NAMALWA (cell line): ENCODE measurements at regions not wholly inside any gene's neighbourhood (a gene's known extent, or its start where the extent isn't known, plus 50 kb on each side); places are given as distances from the start of the nearest gene placed in this dataset.

Experiments used
- DNase-seq: peaks from one replicate; pipeline ENCODE4 v3.0.0-alpha.2; 2015; ENCODE audit warnings: low spot score

DNA sequence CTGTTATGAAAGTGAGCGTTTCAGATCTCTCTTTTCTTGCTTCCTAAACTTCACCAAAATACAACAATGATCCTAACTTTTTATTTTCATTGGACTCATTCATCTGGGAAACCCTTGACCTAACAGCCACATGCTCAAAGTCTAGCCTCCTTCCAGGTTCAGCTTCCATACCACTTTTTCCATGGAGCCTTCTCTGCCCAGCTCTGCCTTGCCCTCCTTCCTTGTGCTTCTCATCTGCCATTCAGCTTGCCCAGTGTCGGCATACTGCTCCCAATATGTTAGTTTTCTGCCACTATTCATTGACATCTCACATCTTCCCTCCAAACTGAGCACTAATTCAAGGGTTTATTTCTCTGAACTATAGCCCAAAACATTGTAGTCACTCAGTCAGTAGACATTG is 214.7 kb downstream of the RAD51AP2 start:
- no peak for DNase-seq

GRCh38 chr2:17303054-17303453 is 215.2 kb downstream of the RAD51AP2 start:
- no peak for DNase-seq

DNA sequence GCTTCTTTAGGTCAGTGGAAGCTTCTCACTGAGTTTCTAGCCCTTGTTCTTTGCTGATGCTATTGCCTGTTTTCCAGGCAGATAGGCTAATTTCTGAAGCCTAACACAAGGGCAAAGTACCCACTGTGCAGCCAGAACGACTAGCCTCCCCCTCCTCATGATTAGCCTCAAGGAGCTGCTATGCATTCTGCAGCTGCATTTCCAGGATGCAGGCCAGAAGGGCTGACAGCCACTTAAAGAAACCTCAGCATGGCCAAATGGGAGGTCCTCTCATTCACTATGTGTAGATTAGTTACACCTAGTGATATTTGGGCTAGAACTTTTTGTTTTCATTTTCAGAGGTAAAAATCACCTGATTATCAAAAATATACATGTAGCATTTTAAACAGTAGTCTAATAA is 216.0 kb downstream of the RAD51AP2 start:
- DNase-seq = no peak

- no peak for DNase-seq
Observed at GRCh38 chr2:17301437-17301836, 216.8 kb downstream of the RAD51AP2 start.

GRCh38 chr2:17299891-17300540 is 218.2 kb downstream of the RAD51AP2 start:
- DNase-seq = no peak

DNA sequence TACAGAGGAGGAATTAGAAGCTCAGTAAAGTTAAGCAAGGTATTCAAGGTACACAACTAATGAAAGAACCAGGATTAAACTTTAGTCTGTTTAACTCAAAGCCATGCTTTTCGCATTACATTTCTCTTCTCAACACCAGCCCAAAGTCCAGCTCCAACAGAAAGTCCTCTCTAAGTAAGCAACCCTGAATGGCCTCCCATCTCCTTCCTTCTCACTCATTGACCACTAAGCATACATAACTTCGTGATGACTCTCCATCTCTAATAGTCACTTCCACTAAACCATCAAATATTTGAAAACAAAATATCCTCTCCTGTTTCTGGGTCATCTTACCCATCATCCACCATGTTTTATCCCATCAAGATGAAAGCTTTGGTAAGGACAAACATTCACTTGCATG is 219.8 kb downstream of the RAD51AP2 start:
- DNase-seq = no peak

GRCh38 chr2:17296686-17297085 is 221.6 kb downstream of the RAD51AP2 start:
- no peak for DNase-seq

GRCh38 chr2:17289669-17290068 is 228.6 kb downstream of the RAD51AP2 start:
- no peak for DNase-seq

GRCh38 chr2:17287183-17287582 is 231.1 kb downstream of the RAD51AP2 start:
- DNase-seq = no peak

- DNase-seq = no peak
Observed at GRCh38 chr2:17282826-17283225, 235.4 kb downstream of the RAD51AP2 start.

- DNase-seq = no peak
Observed at GRCh38 chr2:17282245-17282644, 236.0 kb downstream of the RAD51AP2 start.

DNA sequence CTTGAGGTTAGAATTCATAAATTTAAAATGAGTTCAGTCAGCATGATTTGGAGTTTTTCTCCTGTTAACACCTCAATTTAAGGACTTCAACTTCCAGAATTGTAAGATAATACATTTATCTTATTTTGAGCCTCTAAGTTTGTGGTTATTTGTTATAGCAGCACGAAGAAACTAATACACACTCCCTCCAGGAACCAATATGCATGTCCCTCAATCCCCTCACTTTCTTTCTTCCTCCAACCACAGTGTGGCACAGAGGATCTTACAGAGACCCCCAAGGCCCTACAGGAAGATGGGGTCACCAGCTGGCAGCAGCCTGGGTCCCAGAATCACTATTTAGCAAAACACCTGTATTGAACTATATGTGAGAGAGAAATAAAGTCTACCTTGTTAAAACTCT is 242.0 kb downstream of the RAD51AP2 start:
- no peak for DNase-seq

GRCh38 chr2:17272652-17273525 is 245.4 kb downstream of the RAD51AP2 start:
- no peak for DNase-seq

DNA sequence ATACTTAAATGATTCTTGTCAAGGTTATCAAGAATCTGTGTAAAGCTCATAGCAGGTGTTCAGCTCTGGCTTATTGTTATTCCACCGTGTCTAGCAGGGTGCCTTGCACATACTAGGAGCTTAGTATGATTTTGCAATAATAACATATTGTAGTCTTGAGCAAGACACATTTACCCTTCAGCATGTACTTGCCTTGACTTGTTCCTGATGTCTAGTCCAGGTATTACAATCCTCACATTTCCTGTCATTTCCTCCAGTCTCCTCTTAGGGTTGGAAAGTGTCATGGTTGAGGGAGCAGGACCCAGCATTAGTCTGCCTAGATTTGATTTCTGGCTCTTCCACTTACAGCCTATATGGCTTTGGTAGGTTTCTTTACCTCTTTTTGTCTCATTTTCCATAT is 246.1 kb downstream of the RAD51AP2 start:
- no peak for DNase-seq

GRCh38 chr2:17271416-17271815 is 246.8 kb downstream of the RAD51AP2 start:
- DNase-seq = no peak

DNA sequence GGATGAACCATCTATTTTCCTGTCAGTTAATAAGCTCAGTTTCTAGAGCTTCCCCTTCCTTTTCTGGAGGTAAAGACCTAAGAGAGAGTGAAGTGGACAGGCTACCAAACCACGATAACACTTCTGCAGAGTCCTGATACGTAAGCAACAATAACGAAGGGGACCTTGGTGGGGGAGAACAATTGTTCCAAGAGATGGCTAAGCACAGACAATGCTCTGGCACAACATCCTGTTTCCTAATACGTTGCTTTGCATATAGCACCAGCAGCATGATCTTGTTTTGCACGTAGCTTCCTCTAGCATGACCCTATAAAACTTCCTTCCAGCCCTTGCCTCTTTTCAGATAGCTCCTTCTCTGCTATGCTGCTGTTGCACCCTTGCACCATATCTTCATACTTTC is 247.3 kb downstream of the RAD51AP2 start:
- DNase-seq = peak; percentile 11

DNA sequence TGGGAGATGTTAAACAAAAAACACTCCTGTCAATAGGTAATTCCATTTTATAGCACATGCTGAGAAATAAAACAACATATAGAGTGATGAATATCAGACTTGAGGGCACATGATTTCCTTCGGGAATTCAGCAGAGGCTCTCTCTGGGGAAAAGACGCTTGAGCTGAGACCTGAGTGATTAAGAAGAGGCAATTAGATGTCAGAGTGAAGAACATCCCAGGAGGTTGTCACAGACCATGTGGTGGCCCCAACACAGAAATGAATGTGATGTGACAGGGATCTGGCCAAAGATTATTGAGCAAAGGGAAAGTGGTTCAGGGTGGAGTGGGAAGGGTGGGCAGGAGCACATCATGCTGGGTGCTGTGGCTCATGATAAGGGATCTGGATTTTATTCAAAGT is 254.7 kb downstream of the RAD51AP2 start:
- DNase-seq = no peak

- no peak for DNase-seq
Observed at GRCh38 chr2:17262854-17263569, 255.2 kb downstream of the RAD51AP2 start.

DNA sequence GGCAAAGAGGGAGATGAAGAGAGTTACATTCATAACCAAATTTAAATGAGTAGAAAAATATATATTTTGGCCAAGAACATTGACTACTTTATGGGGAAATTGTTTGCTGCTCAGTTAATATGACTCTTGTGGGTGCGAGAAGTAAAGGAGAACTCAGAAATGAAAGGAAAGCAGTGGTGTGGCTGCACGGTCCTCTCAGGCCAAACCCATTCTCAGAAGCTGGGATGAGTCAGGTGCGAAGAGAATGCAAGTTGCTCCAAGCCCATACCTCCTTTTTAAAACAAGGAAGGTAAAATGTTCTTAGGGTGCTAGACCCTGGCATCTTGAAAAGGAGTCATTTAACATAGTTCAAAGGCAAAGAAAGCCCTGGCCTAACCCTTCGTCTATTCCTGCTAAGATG is 258.6 kb downstream of the RAD51AP2 start:
- no peak for DNase-seq

DNA sequence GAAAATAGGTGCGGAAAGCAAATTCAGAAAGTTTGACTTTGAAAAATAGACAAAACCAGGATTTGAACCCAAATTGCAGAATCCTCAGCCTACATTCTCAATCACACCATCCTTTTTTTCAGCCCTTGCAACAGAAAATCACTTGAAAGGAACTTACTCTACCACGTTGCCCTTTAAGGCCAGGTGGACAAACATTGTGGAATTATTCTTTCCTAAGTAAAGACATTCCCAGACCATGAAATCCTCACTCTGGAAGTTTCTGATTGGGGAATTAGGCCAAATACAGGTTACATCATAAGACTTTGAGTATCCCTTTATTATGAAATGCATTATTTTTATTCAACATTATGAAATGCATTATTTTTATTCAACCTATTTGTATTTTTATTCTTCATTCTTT is 259.4 kb downstream of the RAD51AP2 start:
- DNase-seq = no peak

GRCh38 chr2:17257189-17257909 is 260.9 kb downstream of the RAD51AP2 start:
- DNase-seq = no peak

- no peak for DNase-seq
Observed at GRCh38 chr2:17255071-17255470, 263.2 kb downstream of the RAD51AP2 start.
